Peyer's patch (tissue), 4 donors: ENCODE measurements at regions not wholly inside any gene's neighbourhood (a gene's known extent, or its start where the extent isn't known, plus 50 kb on each side); places are given as distances from the start of the nearest gene placed in this dataset.

Experiments
- DNase-seq, 3 donors: peaks; one replicate each; pipeline ENCODE4 v3.0.0-alpha.2; 2017 to 2019
- H3K27ac ChIP-seq, 4 donors: fragments of 200-600 bp; sonication (generic); one replicate each; pipeline ENCODE4 v1.5.1; 2016 to 2019
- H3K27me3 ChIP-seq, 2 donors: fragments of 200-600 bp; sonication (generic); one replicate each; pipeline ENCODE4 v1.5.1; 2019
- H3K36me3 ChIP-seq, 3 donors: fragments of 200-600 bp; sonication (generic); one replicate each; pipeline ENCODE4 v1.5.1; 2016 to 2019
- H3K4me1 ChIP-seq, 4 donors: fragments of 200-600 bp; sonication (generic); one replicate each; pipeline ENCODE4 v1.5.1; 2016 to 2019
- H3K4me3 ChIP-seq, 4 donors: fragments of 200-600 bp; sonication (generic); 1 replicate in 3 of 4; 2 replicates in 1 of 4; pipeline ENCODE4 v1.5.1; 2016 to 2019; ENCODE audit warnings: mild to moderate bottlenecking in 1 of 4
- H3K9me3 ChIP-seq, 4 donors: fragments of 200-600 bp; sonication (generic); one replicate each; pipeline ENCODE4 v1.5.1; 2016 to 2019; ENCODE audit warnings: mild to moderate bottlenecking in 1 of 4
- CTCF ChIP-seq, 6 experiments: fragments of 450-650 bp in 4 of 6; fragments of 200-600 bp in 2 of 6; sonication (generic) in 1 of 6; IDR thresholded peaks; one replicate each; pipeline ENCODE4 v1.5.1; 2017 to 2019; ENCODE audit warnings: antibody characterized with exemption in 6 of 6, mild to moderate bottlenecking in 3 of 6, moderate library complexity in 1 of 6
- POLR2A ChIP-seq, 2 donors: fragments of 450-650 bp; IDR thresholded peaks; one replicate each; pipeline ENCODE4 v1.5.1; 2017; ENCODE audit warnings: antibody characterized with exemption in 2 of 2, mild to moderate bottlenecking in 2 of 2, moderate library complexity in 2 of 2

DNA sequence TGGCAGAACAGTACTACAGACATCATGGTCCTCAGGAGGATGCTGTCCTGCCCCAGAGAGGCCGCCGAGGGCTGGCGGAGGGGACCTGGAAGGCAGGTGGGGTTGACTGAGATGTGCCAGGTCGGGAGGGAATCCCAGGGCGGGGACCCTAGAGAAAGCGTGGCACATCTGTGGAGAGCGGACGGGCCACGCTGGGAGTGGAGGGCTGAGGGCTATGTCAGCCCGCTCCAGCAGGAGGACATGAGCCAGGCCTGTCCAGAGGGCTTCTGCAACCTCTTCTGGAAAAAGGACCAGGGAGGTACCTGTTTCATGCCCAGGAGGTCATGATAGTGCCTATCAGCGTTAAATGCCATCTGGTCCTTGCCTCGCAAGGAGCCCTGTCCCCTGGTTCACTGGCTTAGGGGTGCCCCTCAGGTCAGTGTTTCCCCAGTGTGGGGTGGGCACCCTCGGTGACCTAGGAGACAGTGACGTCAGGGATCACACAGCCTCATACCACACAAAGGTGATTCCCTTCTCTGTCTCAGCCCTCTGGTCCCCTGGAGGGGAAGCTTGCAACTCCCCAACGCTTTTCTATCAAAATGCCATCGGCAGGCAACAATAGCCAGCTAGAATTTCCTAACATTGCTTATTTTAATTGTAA is 103.6 kb upstream of the IER5L start:
- TF ChIP-seq POLR2A (IDR thresholded peaks at IDR 0.05) (no peak), CTCF (IDR thresholded peaks at IDR 0.05) (no peak)
- peak; percentile 12 to 28 (median 21) for DNase-seq
- Histone ChIP-seq H3K4me3 (no peak overlapping the region), H3K27me3 (no peaks in the 10 kb centered on the region), H3K9me3 (no peaks in the 10 kb centered on the region), H3K4me1 (no peaks in the 10 kb centered on the region), H3K36me3 (no peaks in the 10 kb centered on the region), H3K27ac (no peak overlapping the region)

DNA sequence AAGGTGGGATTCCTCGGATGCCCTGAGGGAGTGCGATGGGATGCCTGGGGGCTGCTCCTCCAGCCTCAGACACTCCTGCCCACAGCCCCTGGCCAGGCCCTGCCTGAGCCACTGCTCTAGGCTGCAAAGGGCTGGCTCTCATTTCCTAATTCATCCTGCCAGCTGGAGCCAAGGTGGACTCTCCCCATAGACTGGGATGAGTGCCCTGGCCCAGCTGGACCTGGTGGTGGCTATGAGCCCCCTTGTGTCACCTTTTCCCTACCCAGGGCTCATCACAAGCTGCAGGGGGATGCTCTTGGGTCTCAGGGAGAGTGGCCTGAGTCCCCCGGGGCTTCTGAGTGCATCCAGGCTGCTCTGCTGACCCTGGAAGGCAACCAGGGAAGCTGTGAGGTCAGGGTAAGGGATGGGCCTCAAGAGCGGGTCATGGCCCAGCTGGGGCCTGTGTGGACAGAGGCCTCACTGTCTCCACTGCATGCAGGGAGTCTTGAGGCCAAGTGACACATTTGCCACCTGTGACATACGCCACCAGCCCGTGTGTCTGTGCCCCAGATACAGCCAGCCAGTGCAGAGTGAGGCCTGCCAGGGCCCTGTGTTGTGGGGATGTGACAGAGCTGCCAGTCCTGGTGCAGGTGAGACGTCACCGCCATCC is 102.7 kb upstream of the IER5L start:
- TF ChIP-seq POLR2A (IDR thresholded peaks at IDR 0.05) (no peak), CTCF (IDR thresholded peaks at IDR 0.05) (no peak)
- H3K27ac ChIP-seq, result no peak overlapping the region
- H3K4me3 ChIP-seq, result no peak overlapping the region
- peak; percentile 6 to 38 (median 31) for DNase-seq
- H3K27me3 ChIP-seq, result no peaks in the 10 kb centered on the region
- H3K36me3 ChIP-seq, result no peaks in the 10 kb centered on the region
- H3K4me1 ChIP-seq, result no peaks in the 10 kb centered on the region
- no peaks in the 10 kb centered on the region for H3K9me3 ChIP-seq

DNA sequence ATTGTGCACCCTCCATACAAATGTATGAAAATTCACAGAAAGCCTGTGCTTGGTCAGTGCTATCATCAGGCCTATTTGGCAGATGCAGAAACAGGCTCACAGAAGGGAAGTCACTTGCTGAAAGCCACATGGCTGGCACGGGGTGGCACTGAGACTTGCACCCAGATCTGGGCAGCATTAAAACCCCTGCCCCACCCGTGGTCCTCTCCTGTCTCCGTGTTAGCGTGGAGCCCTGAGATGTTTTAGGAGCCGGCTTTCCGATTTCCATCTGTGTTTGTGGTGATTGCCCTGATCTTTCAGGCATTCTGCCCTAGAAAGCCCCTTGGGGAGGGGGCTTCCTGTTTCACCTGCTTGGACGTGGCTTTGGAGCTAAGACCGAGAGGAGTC is 102.2 kb upstream of the IER5L start:
- no peaks in the 10 kb centered on the region for H3K36me3 ChIP-seq
- peak; percentile 9 to 41 (median 28) for DNase-seq
- H3K4me3 ChIP-seq, result no peak overlapping the region
- no peak overlapping the region for H3K27ac ChIP-seq
- no peak for TF ChIP-seq CTCF (IDR thresholded peaks at IDR 0.05)
- TF ChIP-seq POLR2A (IDR thresholded peaks at IDR 0.05), result no peak
- no peaks in the 10 kb centered on the region for H3K9me3 ChIP-seq
- H3K4me1 ChIP-seq, result no peaks in the 10 kb centered on the region
- no peaks in the 10 kb centered on the region for H3K27me3 ChIP-seq

DNA sequence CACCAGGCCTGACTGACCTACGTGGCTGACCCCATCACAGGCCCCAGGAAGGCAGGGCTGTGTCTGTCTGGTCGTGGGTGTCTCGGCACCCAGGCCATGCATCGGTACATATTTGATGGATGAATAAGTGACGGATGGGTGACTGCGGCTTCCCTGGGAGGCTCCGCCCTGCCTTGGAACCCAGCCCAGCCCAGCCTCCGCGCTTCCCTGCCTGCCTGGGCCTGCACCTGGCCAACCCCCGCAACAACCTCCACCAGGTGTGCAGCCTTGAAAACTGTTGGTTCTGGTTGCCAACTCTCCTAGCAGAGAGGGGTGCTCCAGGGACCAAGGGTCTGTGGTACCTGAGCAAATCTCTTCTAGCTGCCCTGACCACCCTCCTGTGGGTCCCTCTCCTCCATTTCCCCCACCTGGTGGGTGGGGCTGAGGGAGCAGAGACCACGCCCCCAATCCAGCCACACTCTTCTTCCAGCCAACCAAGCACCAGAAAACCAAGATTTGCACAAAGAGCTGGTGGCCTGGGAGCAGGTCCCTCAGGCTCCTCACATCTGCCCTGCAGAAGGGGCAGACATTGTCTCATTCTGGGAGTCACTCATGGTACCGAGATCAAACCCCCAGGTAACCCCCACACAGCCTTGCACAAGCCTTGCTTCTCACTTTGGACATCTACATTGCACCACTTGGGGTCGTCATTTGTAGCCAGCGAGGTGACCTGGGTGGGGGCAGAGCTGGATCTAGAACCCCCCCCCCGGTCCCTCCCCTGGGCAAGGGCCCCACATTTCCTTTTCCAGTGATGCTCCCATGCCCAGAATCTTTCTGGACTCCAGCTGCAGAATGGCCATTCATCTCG is 100.6 kb upstream of the IER5L start:
- TF ChIP-seq CTCF (IDR thresholded peaks at IDR 0.05) (no peak), POLR2A (IDR thresholded peaks at IDR 0.05) (no peak)
- Histone ChIP-seq H3K27ac (no peak overlapping the region), H3K4me1 (no peaks in the 10 kb centered on the region), H3K36me3 (no peaks in the 10 kb centered on the region), H3K9me3 (no peaks in the 10 kb centered on the region), H3K27me3 (no peaks in the 10 kb centered on the region), H3K4me3 (no peak overlapping the region)
- DNase-seq, result peak; percentile 9 to 59 (median 49)

DNA sequence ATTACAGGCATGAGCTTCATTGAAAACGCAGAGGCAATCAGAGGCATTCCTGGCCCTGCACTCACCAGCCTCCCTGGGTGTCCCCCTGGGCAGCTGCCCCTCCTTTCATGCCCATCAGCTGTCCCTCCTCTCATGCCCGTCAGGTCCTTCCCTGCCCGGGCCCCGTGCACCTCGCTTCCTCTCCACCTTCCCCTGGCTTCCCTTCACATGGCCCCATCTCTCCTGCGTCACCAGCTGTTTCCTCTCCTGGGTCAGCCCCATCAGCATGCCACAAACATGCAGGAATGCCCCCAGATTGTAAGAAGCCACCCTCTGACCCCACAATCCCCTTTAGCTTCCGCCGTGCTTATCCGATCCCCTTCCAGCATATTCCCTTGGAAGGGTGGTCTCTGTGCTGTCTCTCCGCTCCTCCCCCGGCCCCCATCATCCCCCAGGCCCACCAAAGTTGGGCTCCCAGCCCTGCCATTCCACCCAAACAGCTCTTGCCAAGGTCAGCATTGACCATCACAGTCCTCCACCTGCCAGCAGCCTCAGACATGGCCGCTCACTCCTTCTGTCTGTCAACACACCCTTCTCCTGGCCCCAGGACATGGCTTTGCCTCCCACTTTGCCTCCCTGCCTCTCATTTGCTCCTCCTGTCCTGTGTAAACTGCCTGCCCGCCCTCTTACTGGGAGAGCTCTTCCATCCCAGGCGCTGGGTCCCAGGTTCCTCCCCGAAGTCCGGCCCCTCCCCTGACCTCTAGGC is 98.6 kb upstream of the IER5L start:
- H3K27ac ChIP-seq, result no peak overlapping the region
- H3K4me3 ChIP-seq, result no peak overlapping the region
- H3K9me3 ChIP-seq, result no peaks in the 10 kb centered on the region
- no peaks in the 10 kb centered on the region for H3K27me3 ChIP-seq
- DNase-seq, result peak in 2 of 3 donors; percentile 23 to 40
- TF ChIP-seq POLR2A (IDR thresholded peaks at IDR 0.05) (no peak), CTCF (IDR thresholded peaks at IDR 0.05) (no peak)
- H3K36me3 ChIP-seq, result no peaks in the 10 kb centered on the region
- no peaks in the 10 kb centered on the region for H3K4me1 ChIP-seq
